CD4-positive, alpha-beta T cell treated with Interleukin-21 for 1 hour (primary cell): ENCODE measurements at regions not wholly inside any gene's neighbourhood (a gene's known extent, or its start where the extent isn't known, plus 50 kb on each side); places are given as distances from the start of the nearest gene placed in this dataset.

Experiments used
- DNase-seq: peaks from one replicate; pipeline ENCODE4 v3.0.0-alpha.2; 2020

- DNase-seq = no peak
These were observed 161.5 kb downstream of the NXNL2 start for GRCh38 chr9:88696501-88696900.

GRCh38 chr9:88697764-88698432 lies 162.9 kb downstream of the NXNL2 start:
- DNase-seq = no peak

GRCh38 chr9:88702985-88703384 lies 168.0 kb downstream of the NXNL2 start:
- no peak for DNase-seq

GRCh38 chr9:88706193-88707113 lies 171.5 kb downstream of the NXNL2 start:
- no peak for DNase-seq

GRCh38 chr9:88710449-88710848 lies 175.5 kb downstream of the NXNL2 start:
- no peak for DNase-seq

GRCh38 chr9:88711719-88712118 lies 176.7 kb downstream of the NXNL2 start:
- no peak for DNase-seq

GRCh38 chr9:88712484-88712883 lies 177.5 kb downstream of the NXNL2 start:
- no peak for DNase-seq

- no peak for DNase-seq
These were observed 178.0 kb downstream of the NXNL2 start for GRCh38 chr9:88713010-88713409.

GRCh38 chr9:88716596-88717290 lies 181.8 kb downstream of the NXNL2 start:
- DNase-seq = no peak

GRCh38 chr9:88721025-88721424 lies 186.0 kb downstream of the NXNL2 start:
- DNase-seq = no peak

GRCh38 chr9:88721495-88722279 lies 186.7 kb downstream of the NXNL2 start:
- no peak for DNase-seq

- DNase-seq = no peak
These were observed 187.8 kb downstream of the NXNL2 start for GRCh38 chr9:88722753-88723152.

- no peak for DNase-seq
These were observed 188.8 kb downstream of the NXNL2 start for GRCh38 chr9:88723751-88724150.

- no peak for DNase-seq
These were observed 189.4 kb downstream of the NXNL2 start for GRCh38 chr9:88724331-88724730.

GRCh38 chr9:88725300-88726019 lies 190.5 kb downstream of the NXNL2 start:
- DNase-seq = no peak

GRCh38 chr9:88726803-88727202 lies 191.8 kb downstream of the NXNL2 start:
- no peak for DNase-seq

GRCh38 chr9:88730780-88731179 lies 195.8 kb downstream of the NXNL2 start:
- DNase-seq = no peak

GRCh38 chr9:88732128-88732527 lies 197.2 kb downstream of the NXNL2 start:
- no peak for DNase-seq

- DNase-seq = no peak
These were observed 198.9 kb downstream of the NXNL2 start for GRCh38 chr9:88733651-88734421.

- DNase-seq = no peak
These were observed 199.5 kb downstream of the NXNL2 start for GRCh38 chr9:88734527-88734926.

- no peak for DNase-seq
These were observed 201.2 kb downstream of the NXNL2 start for GRCh38 chr9:88736136-88736637.
